GM12878 (cell line): ENCODE measurements at regions not wholly inside any gene's neighbourhood (a gene's known extent, or its start where the extent isn't known, plus 50 kb on each side); places are given as distances from the start of the nearest gene placed in this dataset.

ENCODE experiments used
- ATAC-seq: fragments of 200-7000 bp; cut with Tn5 transposase; 3 replicates; pipeline ENCODE4 v1.9.1; 2020; ENCODE audit warnings: mild to moderate bottlenecking, moderate library complexity
- BruUV-seq: library from RNA; stranded (reverse); fragments of 400-500 nt; replicated peaks from 2 replicates; lab custom pipeline; 2021; lab: Mats Ljungman, UMichigan
- CTCF ChIA-PET: fragments of 300-600 bp; sonication (Branson Sonifier 250); formaldehyde crosslinking; extraction: SDS; loops from one replicate; lab custom pipeline; 2021; ENCODE audit warnings: inconsistent platforms; lab: Yijun Ruan, JAX
- POLR2A ChIA-PET: fragments of 350-600 bp; formaldehyde crosslinking; extraction: SDS; loops from one replicate; lab custom pipeline; 2021; ENCODE audit warnings: inconsistent platforms; lab: Charles Lee
- RAD21 ChIA-PET: fragments of 300-600 bp; sonication (Branson Sonifier 250); formaldehyde crosslinking; loops from one replicate; lab custom pipeline; 2023; ENCODE audit warnings: antibody characterized with exemption; ENCODE audit not compliant: unreplicated experiment; lab: Charles Lee
- SMC1A ChIA-PET: fragments of 300-600 bp; sonication (Branson Sonifier 250); formaldehyde crosslinking; loops from one replicate; lab custom pipeline; 2023; ENCODE audit not compliant: unreplicated experiment, uncharacterized antibody; lab: Charles Lee
- DNase-seq: peaks from one replicate; pipeline ENCODE4 v3.0.0-alpha.2; 2011; ENCODE audit warnings: low read depth, low spot score
- FAIRE-seq: peaks from 3 replicates; lab custom pipeline; 2011; peaks lifted over from hg19 to GRCh38; lab: Jason Lieb, UNC
- H2AFZ ChIP-seq: 2 replicates; pipeline ENCODE4 v1.6.0; 2011; ENCODE audit warnings: low read depth, low read length, control low read depth; ENCODE audit not compliant: control insufficient read depth
- H3K27ac ChIP-seq: 2 replicates; pipeline ENCODE4 v1.5.1; 2011; ENCODE audit warnings: control low read depth; ENCODE audit not compliant: control insufficient read depth, insufficient read depth
- H3K27me3 ChIP-seq, 2 experiments: replicated peaks in 1 of 2; 2 replicates each; pipeline versions ENCODE4 v1.6.0 to v1.6.1; 2011; ENCODE audit warnings: low read length in 1 of 2; ENCODE audit not compliant: control insufficient read depth in 2 of 2, insufficient read depth in 2 of 2
- H3K36me3 ChIP-seq, 2 experiments: 2 replicates each; pipeline ENCODE4 v1.5.1; 2011; ENCODE audit warnings: low read length in 1 of 2; ENCODE audit not compliant: control insufficient read depth in 2 of 2, insufficient read depth in 2 of 2
- H3K4me1 ChIP-seq: 2 replicates; pipeline ENCODE4 v1.6.1; 2011; ENCODE audit warnings: mild to moderate bottlenecking, low read length, moderate library complexity, mixed read lengths; ENCODE audit not compliant: control insufficient read depth, insufficient read depth
- H3K4me2 ChIP-seq: 2 replicates; pipeline ENCODE4 v1.6.0; 2011; ENCODE audit warnings: control low read depth; ENCODE audit not compliant: control insufficient read depth, insufficient read depth
- H3K4me3 ChIP-seq: fragments of 200-600 bp; sonication (generic); 2 replicates; pipeline ENCODE4 v1.5.1; 2016
- H3K79me2 ChIP-seq: 2 replicates; pipeline ENCODE4 v1.6.0; 2011; ENCODE audit warnings: low read length; ENCODE audit not compliant: control insufficient read depth, insufficient read depth
- H3K9ac ChIP-seq: 2 replicates; pipeline ENCODE4 v1.8.0; 2011; ENCODE audit warnings: low read length, control low read depth, mixed read lengths; ENCODE audit not compliant: control insufficient read depth, insufficient read depth
- H3K9me3 ChIP-seq: replicated peaks from 3 replicates; pipeline ENCODE4 v1.5.1; 2011; ENCODE audit warnings: mild to moderate bottlenecking, low read length; ENCODE audit not compliant: control insufficient read depth, insufficient read depth
- H4K20me1 ChIP-seq: 2 replicates; pipeline ENCODE4 v1.6.0; 2011; ENCODE audit not compliant: control insufficient read depth, insufficient read depth
- BMI1 ChIP-seq: fragments of 450-650 bp; IDR thresholded peaks from 2 replicates; pipeline ENCODE4 v1.6.1; 2016; ENCODE audit warnings: mild to moderate bottlenecking, moderate library complexity, borderline replicate concordance
- BRCA1 ChIP-seq: IDR thresholded peaks from 2 replicates; pipeline ENCODE4 v1.6.1; 2011; ENCODE audit warnings: low read depth, low read length, improper control_type of control experiment
- FOXK2 ChIP-seq: fragments of 450-650 bp; IDR thresholded peaks from 2 replicates; pipeline ENCODE4 v1.6.1; 2017; ENCODE audit warnings: mild to moderate bottlenecking, moderate library complexity
- HDAC6 ChIP-seq: fragments of 200-600 bp; sonication (generic); IDR thresholded peaks from one replicate; pipeline ENCODE4 v1.8.0; 2017; ENCODE audit warnings: antibody characterized with exemption; ENCODE audit not compliant: unreplicated experiment
- HSF1 ChIP-seq: fragments of 150-350 bp; IDR thresholded peaks from 2 replicates; pipeline ENCODE4 v1.6.1; 2014; ENCODE audit warnings: mild to moderate bottlenecking, low read depth, low read length
- IRF3 ChIP-seq: fragments of 450-650 bp; IDR thresholded peaks from 2 replicates; pipeline ENCODE4 v1.6.1; 2014; ENCODE audit warnings: mild to moderate bottlenecking
- JUNB ChIP-seq: IDR thresholded peaks from 2 replicates; pipeline ENCODE4 v1.6.1; 2016; ENCODE audit warnings: antibody characterized with exemption, mild to moderate bottlenecking
- LARP7 ChIP-seq: fragments of 450-650 bp; IDR thresholded peaks from 2 replicates; pipeline ENCODE4 v1.6.1; 2017; ENCODE audit warnings: mild to moderate bottlenecking
- NFYA ChIP-seq: IDR thresholded peaks from 2 replicates; pipeline ENCODE4 v1.6.1; 2011; ENCODE audit warnings: low read depth, mild to moderate bottlenecking, low read length, improper control_type of control experiment, borderline replicate concordance
- SUZ12 ChIP-seq: fragments of 200-600 bp; sonication (generic); IDR thresholded peaks from one replicate; pipeline ENCODE4 v1.6.1; 2018; ENCODE audit warnings: antibody characterized with exemption, mild to moderate bottlenecking; ENCODE audit not compliant: unreplicated experiment
- ZNF274 ChIP-seq: IDR thresholded peaks from one replicate; pipeline ENCODE4 v1.8.0; 2011; ENCODE audit not compliant: insufficient read length, insufficient read depth
- WGBS: methylation state at CpG from one replicate; pipeline ENCODE4 v1.1.6; 2016; ENCODE audit warnings: low lambda C conversion rate; ENCODE audit not compliant: insufficient replicate concordance, insufficient coverage; ENCODE audit errors: missing lambda C conversion rate; 5-methylcytosine and 5-hydroxymethylcytosine counted together
- in situ Hi-C: fragments of 300-500 bp; cut with MboI; formaldehyde crosslinking; loops from 9 replicates; pipeline ENCODE4 v1.14.3; 2018; ENCODE audit warnings: mixed read lengths
- intact Hi-C: fragments of 100-400 bp; cut with micrococcal nuclease; formaldehyde crosslinking; loops from one replicate; pipeline ENCODE4 v1.14.2; 2022; ENCODE audit not compliant: unreplicated experiment

GRCh38 chr4:24000470-24000831 is 110.6 kb upstream of the PPARGC1A start:
- CTCF ChIA-PET, result interaction anchor here (1.0 kb wide), 1 partner anchor 9 kb away, joined by 4 read pairs; no protein-coding TSS in a partner anchor
- no peaks in the 10 kb centered on the region for H3K27me3 ChIP-seq
- intact Hi-C loops, result no loop called here
- FAIRE-seq (no peak), ATAC-seq (no peak), DNase-seq (no peak)
- H3K79me2 ChIP-seq, result no peaks in the 10 kb centered on the region
- no peaks in the 10 kb centered on the region for H3K9me3 ChIP-seq
- H3K4me2 ChIP-seq, result no peak overlapping the region
- WGBS, result 8% methylated on average over 3 of the region's 3 CpGs
- no peak for TF ChIP-seq HDAC6
- TF ChIP-seq FOXK2, result no peak
- TF ChIP-seq LARP7, result no peak
- TF ChIP-seq IRF3, result no peak
- TF ChIP-seq NFYA, result no peak
- TF ChIP-seq SUZ12, result no peak
- no peak for TF ChIP-seq BRCA1
- no peak for TF ChIP-seq JUNB
- TF ChIP-seq BMI1, result no peak
- no peak for TF ChIP-seq ZNF274
- no peak for TF ChIP-seq HSF1
- no peak overlapping the region for H3K4me3 ChIP-seq
- RAD21 ChIA-PET, result no interaction called here
- no peak overlapping the region for H3K9ac ChIP-seq
- H3K4me1 ChIP-seq, result no peaks in the 10 kb centered on the region
- H4K20me1 ChIP-seq, result no peaks in the 10 kb centered on the region
- no TSS peak for BruUV-seq
- no peak overlapping the region for H2AFZ ChIP-seq
- no peak overlapping the region for H3K27ac ChIP-seq
- H3K36me3 ChIP-seq, result no peaks in the 10 kb centered on the region
- SMC1A ChIA-PET, result no interaction called here
- POLR2A ChIA-PET, result no interaction called here
- in situ Hi-C loops, result no loop called here
